HG03196 (cell line): ENCODE measurements at regions not wholly inside any gene's neighbourhood (a gene's known extent, or its start where the extent isn't known, plus 50 kb on each side); places are given as distances from the start of the nearest gene placed in this dataset.

Source experiments
- ATAC-seq: cut with Tn5 transposase; IDR thresholded peaks from one replicate; pipeline ENCODE4 v1.9.1; 2021; ENCODE audit not compliant: unreplicated experiment

DNA sequence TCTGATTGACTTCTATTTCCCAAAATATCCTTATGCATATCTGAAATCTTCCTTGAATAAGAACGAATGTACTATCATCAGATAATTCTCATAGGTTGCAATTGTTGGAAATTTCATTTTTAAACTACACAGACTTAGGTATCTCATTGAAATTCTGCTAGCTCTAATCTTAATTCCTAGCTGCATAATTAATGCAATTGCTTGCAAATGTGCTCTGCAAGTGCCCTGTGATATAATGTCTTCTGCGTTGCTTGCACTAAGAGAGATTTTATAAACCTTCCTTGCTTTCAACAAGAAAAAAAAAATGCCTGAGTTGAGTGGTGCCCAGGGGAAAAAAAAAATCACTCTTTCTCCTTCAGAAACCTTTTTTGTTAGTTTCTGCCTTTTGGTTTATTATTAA lies 354.9 kb downstream of the TFAP2A start:
- ATAC-seq: no peak

DNA sequence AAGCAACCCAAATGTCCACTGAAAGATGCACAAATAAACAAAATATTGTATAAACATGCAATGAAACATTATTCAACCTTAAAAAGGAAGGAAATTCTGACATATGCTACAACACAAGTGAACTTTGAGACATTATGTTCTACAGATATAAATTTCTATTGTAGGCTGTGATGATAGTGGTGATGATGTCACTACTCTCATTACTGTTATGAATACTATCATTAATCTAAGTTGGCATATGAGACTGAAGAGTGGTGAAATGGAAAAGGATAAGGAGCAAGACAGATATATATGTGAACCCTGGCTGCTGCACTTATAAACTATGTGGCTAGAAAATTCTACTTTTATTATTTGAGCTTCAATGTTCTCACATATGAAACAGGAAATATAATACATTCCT lies 360.2 kb downstream of the TFAP2A start:
- ATAC-seq: no peak

DNA sequence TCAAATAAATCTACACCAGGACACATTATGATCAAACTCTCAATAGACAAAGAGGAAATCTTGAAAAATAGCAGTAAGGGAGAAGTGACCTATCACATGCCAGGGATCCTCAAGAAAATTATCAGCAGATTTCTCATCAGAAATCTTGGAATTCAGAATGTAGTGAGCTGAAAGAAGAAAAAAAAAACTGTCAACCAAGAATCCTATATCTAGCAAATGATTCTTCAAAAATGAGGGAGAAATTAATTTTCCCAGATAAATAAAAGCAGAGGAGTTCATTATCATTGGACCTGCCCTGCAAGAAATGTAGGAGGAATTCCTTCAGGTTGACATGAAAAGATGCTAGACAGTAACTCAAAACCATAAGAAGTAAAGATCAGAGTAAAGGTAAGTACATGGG lies 363.6 kb downstream of the TFAP2A start:
- no peak for ATAC-seq

DNA sequence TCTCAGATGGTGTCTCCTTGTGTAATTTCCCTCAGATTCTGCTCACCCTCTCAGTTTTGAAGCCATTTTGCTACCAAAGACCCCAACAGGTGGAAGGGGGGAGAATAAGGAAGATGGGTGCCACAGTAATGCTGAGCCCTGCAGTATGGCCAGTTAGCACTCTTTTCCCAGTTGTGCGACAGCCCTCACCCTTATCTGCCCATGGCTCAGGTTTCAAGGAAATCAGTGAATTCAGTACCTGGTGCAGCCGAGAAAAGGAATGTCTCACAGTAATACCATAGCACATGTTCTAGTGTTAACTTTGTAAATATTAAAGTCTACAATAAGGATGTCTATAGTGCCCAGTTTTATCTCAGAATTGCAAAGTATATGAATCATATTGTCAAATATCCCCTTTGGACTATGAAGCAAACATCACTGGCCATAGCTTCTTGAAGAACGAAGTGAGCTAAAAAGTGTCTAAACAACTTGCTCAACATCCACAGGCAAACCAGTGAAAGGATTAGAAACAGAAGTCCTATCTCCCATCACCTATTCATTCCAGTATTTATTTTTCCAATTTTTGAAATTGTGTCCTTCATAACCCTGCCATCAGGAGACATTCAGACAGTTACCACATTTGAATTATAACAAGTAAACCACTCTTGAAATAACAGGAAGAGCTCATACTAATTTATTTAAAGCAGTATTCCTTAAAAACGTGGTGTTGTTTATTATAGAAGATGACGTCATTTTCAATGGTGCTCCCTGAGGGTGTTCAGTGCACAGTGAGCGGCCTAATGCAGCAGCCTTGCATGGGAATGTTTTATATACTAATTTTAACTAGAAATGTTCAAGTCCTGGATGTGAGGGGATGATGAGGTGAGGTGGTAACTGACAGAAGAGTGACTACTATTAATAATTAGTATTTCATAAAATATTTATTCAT lies 366.2 kb downstream of the TFAP2A start:
- ATAC-seq: no peak

DNA sequence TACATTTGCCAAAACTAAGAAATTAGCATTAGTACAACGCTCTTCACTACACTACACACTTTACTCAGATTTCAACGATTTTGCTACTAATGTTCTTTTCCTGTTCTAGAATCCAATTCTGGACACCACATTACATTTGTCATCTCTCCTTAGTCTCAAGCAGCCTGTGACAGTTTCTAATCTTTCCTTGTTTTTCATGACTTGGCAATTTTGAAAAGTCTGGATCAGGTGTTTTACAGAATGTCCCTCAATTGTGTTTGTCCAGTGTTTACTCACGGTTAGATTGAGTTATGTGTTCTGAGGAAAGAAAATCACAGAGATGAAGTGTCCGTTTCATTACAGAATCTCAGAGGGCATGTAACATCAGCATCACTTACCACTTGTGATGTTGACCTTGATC lies 372.6 kb downstream of the TFAP2A start:
- ATAC-seq: no peak

DNA sequence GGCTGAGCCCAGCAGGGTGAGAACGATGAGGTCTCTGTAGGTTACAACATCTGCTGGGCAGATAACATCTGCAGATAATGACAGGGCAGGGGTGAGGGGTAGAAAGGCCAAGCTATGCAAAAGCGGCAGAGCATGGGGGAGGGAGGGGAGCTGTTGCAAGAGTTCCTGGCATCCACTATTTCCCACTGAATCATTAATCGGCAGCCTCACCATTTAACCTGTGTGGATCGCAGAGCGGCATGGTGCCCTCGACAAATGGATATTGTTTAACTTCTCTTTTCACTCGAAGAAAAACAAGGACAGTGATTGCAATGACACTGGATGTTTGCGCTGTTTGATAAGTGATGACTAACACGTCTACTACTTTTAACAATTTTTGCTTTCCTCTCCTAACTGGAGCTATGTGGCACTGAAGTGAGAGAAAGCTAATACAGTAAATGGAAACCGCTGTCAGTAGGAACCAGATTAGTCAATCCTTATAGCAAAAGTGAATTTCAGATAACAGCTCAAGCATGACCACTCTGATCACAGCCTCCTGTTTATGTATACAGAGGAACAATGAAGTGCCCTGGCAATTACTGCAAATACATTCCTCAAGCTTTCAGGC lies 381.5 kb downstream of the TFAP2A start:
- no peak for ATAC-seq

DNA sequence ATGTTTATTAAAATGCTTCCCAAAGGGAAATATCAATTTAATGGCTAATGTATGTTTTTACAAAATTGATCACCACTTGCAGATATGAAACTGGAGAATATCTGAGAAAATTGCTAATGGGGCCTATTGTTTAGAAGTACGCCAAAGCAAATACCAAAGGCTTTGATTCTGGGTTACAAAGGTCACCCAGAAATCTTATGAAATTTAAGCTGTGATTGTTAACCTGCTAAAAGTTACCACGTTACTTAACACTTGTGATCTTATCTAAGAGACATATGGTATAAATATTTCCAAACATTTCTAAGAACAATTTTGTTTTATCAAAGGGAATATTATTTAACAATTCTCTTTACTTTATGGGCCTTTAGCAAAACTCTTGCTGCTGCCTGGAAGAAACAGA lies 383.3 kb downstream of the TFAP2A start:
- no peak for ATAC-seq

DNA sequence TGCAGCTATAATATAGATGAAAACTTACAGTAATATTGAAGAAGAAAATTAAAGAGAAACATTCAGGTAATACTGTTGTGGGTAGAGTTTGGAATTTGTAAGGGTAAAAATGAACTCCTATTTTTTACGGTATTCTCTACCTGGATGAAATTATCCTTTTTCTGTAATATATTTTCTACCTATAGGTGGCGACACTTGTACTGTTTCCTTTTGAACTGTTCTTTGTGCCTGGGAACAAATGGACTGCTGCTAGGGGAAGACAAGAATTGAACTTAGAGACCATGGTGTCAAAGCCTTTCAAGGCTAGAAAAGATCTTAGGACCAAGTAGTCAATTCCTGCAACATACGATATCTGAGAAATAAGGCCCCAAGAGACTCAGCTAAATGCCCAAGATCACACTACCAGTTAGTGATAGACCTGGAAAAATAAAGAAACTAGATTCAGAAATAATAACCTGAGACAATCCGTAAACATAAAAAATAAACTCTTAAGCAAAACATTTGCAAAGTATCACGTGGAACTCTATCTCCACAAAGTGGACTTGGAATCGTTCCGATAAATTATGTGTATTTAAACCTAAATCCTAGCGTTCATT lies 383.8 kb downstream of the TFAP2A start:
- ATAC-seq: no peak

DNA sequence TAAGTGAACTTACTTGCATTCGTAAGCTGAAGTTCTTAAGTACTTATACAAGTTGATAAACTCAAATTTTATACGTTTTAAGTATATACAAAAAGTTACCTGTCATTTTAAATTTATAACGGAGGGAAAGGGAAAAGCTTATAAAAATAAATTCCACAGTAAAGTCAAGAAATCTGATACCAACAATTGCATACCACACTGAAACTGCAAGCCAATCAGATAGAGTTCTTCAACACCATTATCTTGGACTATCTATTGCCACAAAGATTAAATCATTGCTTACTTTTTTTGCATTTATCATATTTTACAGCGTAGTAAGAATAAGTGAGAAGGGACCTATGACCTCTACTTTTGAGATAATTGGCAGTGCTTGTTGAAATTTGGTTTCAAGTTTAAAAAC lies 386.7 kb downstream of the TFAP2A start:
- no peak for ATAC-seq

DNA sequence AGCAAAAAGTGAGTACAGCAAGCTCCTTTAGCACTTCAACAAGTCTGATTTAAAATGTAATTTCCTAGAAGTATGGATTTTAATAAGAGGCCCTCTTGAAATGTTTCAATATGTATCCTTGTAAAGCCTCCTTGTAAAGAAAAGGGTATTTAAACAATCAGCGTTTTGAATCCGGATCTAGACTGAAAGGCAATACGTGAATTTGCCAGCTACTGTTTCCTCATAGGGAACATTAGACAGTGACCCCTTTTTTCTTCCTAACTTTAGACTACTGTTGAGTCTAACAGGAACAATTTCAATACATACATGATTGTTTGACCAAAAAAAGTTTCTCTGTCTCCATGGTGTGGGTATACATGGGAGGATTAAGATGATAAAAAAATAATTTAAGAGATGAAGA lies 395.0 kb downstream of the TFAP2A start:
- ATAC-seq: no peak

DNA sequence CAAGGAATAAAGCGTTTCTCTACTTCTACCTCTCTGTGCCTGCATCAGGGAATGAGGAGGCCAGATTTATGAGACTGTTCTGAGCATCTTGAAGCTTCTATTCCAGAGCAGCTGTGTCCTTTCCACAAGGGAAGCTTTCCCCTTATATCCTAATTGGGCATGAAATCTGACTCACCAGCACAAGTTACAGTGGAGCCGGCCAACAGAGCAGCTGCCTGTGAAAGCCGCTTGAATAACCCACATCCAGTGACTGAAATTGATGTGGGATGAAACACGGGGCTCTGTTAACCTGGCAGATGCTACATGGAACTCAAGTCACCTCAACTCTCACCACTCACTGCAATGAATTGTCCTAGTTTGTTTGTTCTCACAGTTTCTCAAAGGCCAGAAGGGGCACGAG lies 400.3 kb downstream of the TFAP2A start:
- no peak for ATAC-seq

DNA sequence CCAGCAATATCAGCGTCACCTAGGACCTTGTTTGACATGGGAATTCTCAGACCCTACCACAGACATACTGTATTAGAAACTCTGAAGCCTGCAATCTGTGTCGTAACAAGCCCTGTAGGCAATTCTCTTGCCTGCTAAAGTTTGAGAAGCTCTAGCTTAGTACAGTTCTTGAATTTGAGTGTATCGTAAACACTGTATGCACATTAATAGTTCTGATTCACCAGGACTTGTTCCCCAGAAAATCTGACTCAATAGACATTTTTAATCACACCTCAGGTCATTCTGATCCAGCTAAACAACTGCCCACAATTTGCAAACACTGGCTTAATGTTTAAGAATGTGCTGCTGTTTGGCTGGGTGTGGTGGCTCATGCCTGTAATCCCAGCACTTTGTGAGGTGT lies 414.3 kb downstream of the TFAP2A start:
- no peak for ATAC-seq

DNA sequence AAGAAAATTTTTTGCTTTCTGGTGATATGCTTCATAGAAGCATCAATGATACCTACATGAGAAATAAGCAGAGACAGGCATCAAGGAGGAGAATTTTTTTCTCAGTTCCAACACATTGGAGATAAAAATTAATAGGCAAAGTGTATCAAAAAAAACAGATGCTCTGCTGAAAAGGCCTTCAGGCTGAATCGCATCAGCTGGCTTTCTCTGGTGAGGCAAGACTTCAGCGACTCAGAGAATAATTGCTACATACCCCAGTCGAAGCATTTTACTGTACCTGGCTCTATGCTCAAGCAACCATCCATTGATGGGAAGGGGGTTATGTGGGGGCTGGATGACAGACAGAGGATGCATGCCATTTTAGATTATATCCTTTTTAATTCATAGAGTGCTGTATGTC lies 415.1 kb downstream of the TFAP2A start:
- no peak for ATAC-seq

DNA sequence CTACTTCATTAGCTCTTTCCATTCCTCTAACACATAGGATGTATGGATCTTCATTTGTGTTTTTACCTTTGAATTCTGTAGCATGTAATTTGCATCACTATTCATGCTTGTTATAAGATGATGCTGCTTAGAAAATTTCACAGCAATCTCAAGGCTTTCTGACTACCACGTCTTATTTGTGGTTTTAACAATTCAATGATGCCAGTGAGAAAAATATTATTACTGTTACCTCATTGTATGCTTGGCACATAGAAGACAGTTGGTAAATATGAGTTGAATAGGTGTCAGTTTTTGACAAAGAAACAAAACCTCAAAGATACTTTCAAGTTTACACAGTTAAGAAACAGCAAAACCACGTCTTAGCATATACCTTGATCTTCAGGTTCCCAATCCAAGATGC lies 428.6 kb downstream of the TFAP2A start:
- ATAC-seq: no peak

DNA sequence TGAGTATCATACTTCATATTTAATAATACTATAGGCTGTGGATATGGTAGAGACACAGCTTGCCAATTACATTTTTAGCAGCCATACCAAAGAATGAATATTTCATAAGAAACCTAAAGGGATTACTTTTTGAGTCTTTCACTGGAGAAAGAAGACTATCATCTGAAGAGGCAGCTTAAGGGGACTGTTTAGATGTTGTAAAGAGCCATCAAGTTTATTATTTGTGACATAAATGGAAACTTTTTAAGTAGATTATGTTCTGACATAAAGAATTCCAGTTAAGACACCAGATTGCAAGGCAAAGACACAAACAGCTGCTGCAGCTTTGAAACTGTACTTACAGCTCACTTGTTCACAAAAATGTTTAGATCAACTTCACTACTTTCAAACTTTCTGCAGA lies 429.4 kb downstream of the TFAP2A start:
- ATAC-seq: no peak

DNA sequence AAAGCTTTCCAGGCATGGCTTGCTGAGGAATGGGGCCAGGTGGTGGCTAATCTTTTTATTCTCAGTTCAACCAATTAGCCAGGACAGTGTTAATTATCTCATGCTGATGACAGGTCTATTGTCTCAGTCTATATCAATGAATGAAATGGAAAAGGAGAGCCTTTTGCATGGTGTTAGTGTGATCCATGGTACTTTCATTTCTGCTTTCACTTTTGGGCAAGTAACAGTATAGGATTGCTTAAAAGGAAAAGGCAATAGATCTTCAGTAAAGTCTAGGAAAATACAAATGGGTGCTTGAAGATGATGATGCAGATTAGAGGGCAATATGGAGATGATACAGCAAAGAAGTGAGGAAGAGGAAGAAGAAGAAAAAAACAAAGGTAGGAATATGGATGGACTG lies 430.3 kb downstream of the TFAP2A start:
- ATAC-seq: no peak

DNA sequence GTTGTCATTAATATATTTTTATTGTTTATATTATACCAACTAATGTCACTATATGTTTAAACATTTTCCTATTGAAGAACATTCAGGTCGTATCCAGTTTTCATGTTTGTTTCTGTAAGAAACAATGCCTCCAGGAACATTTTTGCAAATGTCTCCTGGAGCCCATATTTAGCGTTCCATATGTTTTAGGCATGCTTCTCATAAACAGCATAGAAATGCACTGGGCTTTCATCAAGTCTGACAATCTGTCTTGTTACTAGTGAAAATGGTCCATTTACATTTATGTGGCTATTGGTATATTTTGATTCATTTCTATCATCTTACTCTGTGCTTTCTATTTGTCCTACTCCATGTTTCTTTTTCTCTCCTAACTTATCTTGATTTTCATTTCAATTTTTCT lies 431.7 kb downstream of the TFAP2A start:
- ATAC-seq: no peak

DNA sequence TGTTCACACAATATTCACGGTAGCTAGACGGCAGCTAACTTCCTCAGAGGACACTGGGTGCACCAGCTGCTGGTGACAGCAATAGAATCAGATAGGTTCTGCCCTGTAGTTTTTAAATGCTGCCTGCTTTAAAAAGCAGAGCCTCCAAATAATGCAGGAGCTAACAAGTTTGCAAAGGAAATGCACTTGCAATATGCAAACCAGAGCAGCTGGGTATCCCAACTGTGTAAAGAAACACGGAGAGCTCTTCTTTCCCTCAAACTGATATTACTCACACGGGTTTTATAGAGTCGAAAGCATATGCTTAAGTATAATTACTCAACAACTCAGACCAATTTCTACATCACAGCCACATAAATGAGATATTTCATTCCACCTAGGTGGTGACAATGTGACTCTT lies 432.7 kb downstream of the TFAP2A start:
- no peak for ATAC-seq

DNA sequence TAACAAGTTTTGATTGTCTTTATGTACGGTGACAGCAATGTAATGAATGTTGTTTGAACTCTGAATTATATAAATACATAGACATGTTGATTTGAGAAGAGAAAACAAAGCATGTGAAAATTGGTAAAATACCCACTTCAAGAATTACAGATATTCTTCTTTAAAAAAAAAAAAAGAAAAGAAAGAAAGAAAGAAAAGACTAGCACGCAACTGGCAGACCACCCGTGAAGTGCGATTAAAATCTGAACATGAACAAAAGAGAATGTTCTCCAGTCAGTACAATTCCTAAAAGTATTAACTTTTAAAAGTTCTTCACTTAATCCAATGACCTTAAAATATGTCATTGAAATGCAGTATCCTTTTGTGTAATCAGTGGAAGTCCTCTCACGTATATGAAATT lies 434.9 kb downstream of the TFAP2A start:
- ATAC-seq: no peak

DNA sequence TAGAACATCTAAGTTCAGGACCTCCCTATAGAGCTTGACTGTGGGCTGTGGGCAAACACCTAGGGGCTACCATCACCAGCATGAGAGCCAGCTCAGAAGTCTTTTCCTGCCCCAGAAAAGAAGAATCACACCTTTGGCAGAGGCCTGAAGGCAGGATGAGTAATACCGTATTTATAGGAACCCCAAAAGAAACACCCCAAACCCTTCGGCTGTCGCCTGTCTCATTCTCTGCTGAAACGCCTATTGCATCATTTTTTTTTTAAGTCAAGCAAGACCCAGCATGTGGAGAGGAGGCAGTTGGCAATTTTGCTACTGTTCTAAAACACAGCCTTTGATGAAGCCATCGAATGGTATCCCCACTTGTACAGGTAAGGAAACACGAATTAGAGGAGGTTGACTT lies 436.4 kb downstream of the TFAP2A start:
- no peak for ATAC-seq

DNA sequence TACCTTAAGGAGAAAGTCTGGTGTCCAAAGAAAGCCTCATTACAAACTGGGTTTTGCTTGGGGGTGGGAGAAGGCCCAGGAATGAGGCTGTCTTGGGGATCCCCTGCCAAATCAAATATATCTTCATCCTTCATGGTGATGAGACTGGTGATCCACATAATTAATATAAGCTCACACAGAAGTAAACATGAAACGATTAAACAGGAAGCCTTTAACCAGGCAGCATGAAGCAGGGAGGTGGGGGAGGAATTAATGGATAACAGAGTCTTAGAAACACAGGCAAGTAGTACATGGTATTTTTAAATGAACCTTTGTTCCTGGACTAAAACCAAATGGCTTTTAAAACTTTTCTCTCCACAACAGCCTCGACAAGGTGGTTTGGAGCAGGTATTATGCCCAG lies 437.5 kb downstream of the TFAP2A start:
- ATAC-seq: no peak

DNA sequence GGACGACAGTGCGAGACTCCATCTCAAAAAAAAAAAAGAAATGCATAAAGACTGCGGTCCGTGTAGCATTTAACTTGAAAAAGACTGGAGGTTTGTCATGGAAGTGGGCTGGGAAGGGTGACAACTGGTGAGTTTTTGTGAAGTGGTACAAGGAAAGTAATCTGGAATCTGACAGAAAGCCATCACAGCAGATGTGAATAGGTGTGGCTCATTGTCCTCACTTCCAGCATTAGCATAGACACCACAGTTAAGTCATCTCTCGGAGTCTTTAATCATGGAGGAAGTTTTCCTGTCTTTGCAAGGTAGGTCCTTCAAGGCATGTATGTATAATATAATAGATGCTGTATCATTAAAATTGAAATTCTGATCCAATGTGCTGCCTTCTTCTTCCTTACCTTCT lies 453.2 kb downstream of the TFAP2A start:
- no peak for ATAC-seq
